HCT116 (cell line): ENCODE measurements at regions not wholly inside any gene's neighbourhood (a gene's known extent, or its start where the extent isn't known, plus 50 kb on each side); places are given as distances from the start of the nearest gene placed in this dataset.
"Not testable (repeated sequence)": the region's sequence is repeated elsewhere in the genome, so short reads cannot be mapped to it uniquely, and the experiment has no call there.

Experiments
- ATAC-seq: fragments of 200-7000 bp; cut with Tn5 transposase; 2 replicates; pipeline ENCODE4 v1.9.1; 2020; ENCODE audit warnings: mild to moderate bottlenecking, moderate library complexity
- BruUV-seq: library from RNA; stranded (reverse); fragments of 400-500 nt; replicated peaks from 2 replicates; lab custom pipeline; 2021; lab: Mats Ljungman, UMichigan
- CTCF ChIA-PET: fragments of 300-600 bp; sonication (Branson Sonifier 250); formaldehyde crosslinking; loops from one replicate; lab custom pipeline; 2021; ENCODE audit warnings: antibody characterized with exemption; lab: Charles Lee
- POLR2A ChIA-PET: fragments of 300-600, 350-600 bp; sonication (Branson Sonifier 250); formaldehyde crosslinking; loops from one replicate; lab custom pipeline; 2021; ENCODE audit warnings: antibody characterized with exemption; lab: Charles Lee
- RAD21 ChIA-PET, 2 experiments: fragments of 300-600 bp; sonication (Branson Sonifier 250); formaldehyde crosslinking; loops; one replicate each; lab custom pipeline; 2023; ENCODE audit warnings: low total read pairs in 2 of 2; ENCODE audit not compliant: uncharacterized antibody in 2 of 2, unreplicated experiment in 2 of 2, low non-redundant PET in 1 of 2; lab: Charles Lee
- DNase-seq: peaks from one replicate; pipeline ENCODE4 v3.0.0-alpha.2; 2010; ENCODE audit warnings: low read depth, low spot score
- H2AFZ ChIP-seq: fragments of 200-600 bp; shearing (Covaris generic), sonication (generic); 2 replicates; pipeline ENCODE4 v1.6.1; 2017; ENCODE audit warnings: low read depth, mixed run types, mixed read lengths, antibody characterized with exemption, low read length; ENCODE audit not compliant: poor library complexity, severe bottlenecking
- H3K27ac ChIP-seq: 2 replicates; pipeline ENCODE4 v1.5.1; 2012; ENCODE audit warnings: low read depth, low read length
- H3K27me3 ChIP-seq: fragments of 200-600 bp; sonication (generic); 2 replicates; pipeline ENCODE4 v1.6.1; 2016; ENCODE audit warnings: mixed run types, low read length, mixed read lengths; ENCODE audit not compliant: insufficient read depth
- H3K36me3 ChIP-seq, 2 experiments: fragments of 200-500 bp in 1 of 2; fragments of 200-600 bp in 1 of 2; sonication (Bioruptor generic) in 1 of 2; sonication (generic) in 1 of 2; 2 replicates each; pipeline versions ENCODE4 v1.5.1 to v1.6.1; 2014 to 2016; ENCODE audit warnings: low read length in 2 of 2, inconsistent platforms in 1 of 2, mixed read lengths in 1 of 2, mixed run types in 1 of 2; ENCODE audit not compliant: insufficient read depth in 2 of 2, control insufficient read depth in 1 of 2
- H3K4me1 ChIP-seq, 2 experiments: fragments of 200-600 bp in 1 of 2; sonication (generic) in 1 of 2; 2 replicates each; pipeline versions ENCODE4 v1.5.1 to v1.6.1; 2012 to 2017; ENCODE audit warnings: low read length in 2 of 2, inconsistent platforms in 1 of 2, mild to moderate bottlenecking in 1 of 2, mixed read lengths in 1 of 2, mixed run types in 1 of 2, moderate library complexity in 1 of 2; ENCODE audit not compliant: insufficient read depth in 2 of 2, control insufficient read depth in 1 of 2
- H3K4me2 ChIP-seq: fragments of 200-600 bp; sonication (generic); 2 replicates; pipeline ENCODE4 v1.6.1; 2017; ENCODE audit warnings: mixed run types, low read length, mixed read lengths
- H3K4me3 ChIP-seq, 2 experiments: fragments of 200-600 bp in 1 of 2; sonication (generic) in 1 of 2; replicated peaks in 1 of 2; 2 replicates each; pipeline ENCODE4 v1.5.1; 2011 to 2016; ENCODE audit warnings: low read length in 2 of 2, control low read depth in 1 of 2, low read depth in 1 of 2, mild to moderate bottlenecking in 1 of 2, mixed read lengths in 1 of 2, mixed run types in 1 of 2
- H3K79me2 ChIP-seq: fragments of 200-600 bp; sonication (generic); 2 replicates; pipeline ENCODE4 v1.6.1; 2017; ENCODE audit warnings: mild to moderate bottlenecking, mixed run types, low read length, moderate library complexity, mixed read lengths; ENCODE audit not compliant: insufficient read depth
- H3K9ac ChIP-seq: fragments of 200-600 bp; sonication (generic); 2 replicates; pipeline ENCODE4 v1.6.1; 2016; ENCODE audit warnings: low read length, mixed read lengths
- H3K9me2 ChIP-seq: fragments of 200-600 bp; sonication (generic), shearing (Covaris generic); 2 replicates; pipeline ENCODE4 v1.6.1; 2017; ENCODE audit warnings: mixed run types, mild to moderate bottlenecking, moderate library complexity; ENCODE audit not compliant: insufficient read depth
- H3K9me3 ChIP-seq, 2 experiments: fragments of 200-500 bp in 1 of 2; fragments of 200-600 bp in 1 of 2; sonication (Bioruptor generic) in 1 of 2; sonication (generic) in 1 of 2; 2 replicates each; pipeline ENCODE4 v1.6.1; 2014 to 2017; ENCODE audit warnings: low read length in 2 of 2, mixed read lengths in 2 of 2, inconsistent platforms in 1 of 2, low read depth in 1 of 2, mild to moderate bottlenecking in 1 of 2, mixed run types in 1 of 2, moderate library complexity in 1 of 2; ENCODE audit not compliant: control insufficient read depth in 1 of 2, insufficient read depth in 1 of 2
- H4K20me1 ChIP-seq: fragments of 200-600 bp; sonication (generic), shearing (Covaris generic); 2 replicates; pipeline ENCODE4 v1.6.1; 2017; ENCODE audit warnings: mixed run types, mild to moderate bottlenecking, moderate library complexity; ENCODE audit not compliant: insufficient read depth
- CBX3 ChIP-seq: IDR thresholded peaks from 2 replicates; pipeline ENCODE4 v1.6.1; 2012; ENCODE audit warnings: low read depth
- CEBPB ChIP-seq: IDR thresholded peaks from 2 replicates; pipeline ENCODE4 v1.6.1; 2012; ENCODE audit warnings: low read depth
- EGR1 ChIP-seq: IDR thresholded peaks from 2 replicates; pipeline ENCODE4 v1.6.1; 2012; ENCODE audit warnings: low read depth
- ELF1 ChIP-seq: IDR thresholded peaks from 2 replicates; pipeline ENCODE4 v1.6.1; 2012; ENCODE audit warnings: low read depth, borderline replicate concordance
- EZH2 ChIP-seq: fragments of 200-600 bp; sonication (generic); IDR thresholded peaks from 2 replicates; pipeline ENCODE4 v1.6.1; 2017; ENCODE audit warnings: antibody characterized with exemption, mixed run types
- JUND ChIP-seq: IDR thresholded peaks from 2 replicates; pipeline ENCODE4 v1.6.1; 2012
- POLR2A ChIP-seq: IDR thresholded peaks from 2 replicates; pipeline ENCODE4 v1.7.0; 2011; ENCODE audit warnings: borderline replicate concordance; ENCODE audit not compliant: insufficient read depth, insufficient read length; ENCODE audit errors: extremely low read depth
- RAD21 ChIP-seq: IDR thresholded peaks from 2 replicates; pipeline ENCODE4 v1.6.1; 2012; ENCODE audit warnings: low read depth, mild to moderate bottlenecking
- SRF ChIP-seq: IDR thresholded peaks from 2 replicates; pipeline ENCODE4 v1.6.1; 2012; ENCODE audit warnings: low read depth
- TCF7L2 ChIP-seq: IDR thresholded peaks from 2 replicates; pipeline ENCODE4 v1.7.0; 2011; ENCODE audit warnings: borderline replicate concordance, inconsistent platforms; ENCODE audit not compliant: insufficient read depth, insufficient read length; ENCODE audit errors: extremely low read depth
- YY1 ChIP-seq: IDR thresholded peaks from 2 replicates; pipeline ENCODE4 v1.6.1; 2011; ENCODE audit warnings: low read length, low read depth, moderate library complexity, mild to moderate bottlenecking; ENCODE audit not compliant: insufficient replicate concordance; ENCODE audit errors: extremely low read depth
- ZFX ChIP-seq: fragments of 450-650 bp; IDR thresholded peaks from 2 replicates; pipeline ENCODE4 v1.6.1; 2017
- ZNF274 ChIP-seq: fragments of 200-500 bp; sonication (Bioruptor generic); IDR thresholded peaks from 2 replicates; pipeline ENCODE4 v1.6.1; 2014; ENCODE audit warnings: mild to moderate bottlenecking, low read depth, low read length, inconsistent platforms
- intact Hi-C: fragments of 100-400 bp; cut with micrococcal nuclease; formaldehyde crosslinking; loops from 2 replicates; pipeline ENCODE4 v1.10.0; 2022
- TF ChIP-seq, protein P1 (sequence below): IDR thresholded peaks from 2 replicates; pipeline ENCODE4 v1.6.1; 2012
- TF ChIP-seq, protein P2 (sequence below), 3 experiments: fragments of 200-600 bp in 1 of 3; sonication (generic) in 1 of 3; IDR thresholded peaks in 2 of 3; conservative IDR thresholded peaks in 1 of 3; 2 replicates each; pipeline ENCODE4 v1.5.1; 2012 to 2017; ENCODE audit warnings: low read depth in 2 of 3, low read length in 2 of 3, antibody characterized with exemption in 1 of 3, borderline replicate concordance in 1 of 3, control low read depth in 1 of 3, mild to moderate bottlenecking in 1 of 3, mixed read lengths in 1 of 3, mixed run types in 1 of 3, moderate library complexity in 1 of 3; ENCODE audit not compliant: insufficient read depth in 1 of 3
- TF ChIP-seq, protein P3 (sequence below): IDR thresholded peaks from 2 replicates; pipeline ENCODE4 v1.6.1; 2012

DNA sequence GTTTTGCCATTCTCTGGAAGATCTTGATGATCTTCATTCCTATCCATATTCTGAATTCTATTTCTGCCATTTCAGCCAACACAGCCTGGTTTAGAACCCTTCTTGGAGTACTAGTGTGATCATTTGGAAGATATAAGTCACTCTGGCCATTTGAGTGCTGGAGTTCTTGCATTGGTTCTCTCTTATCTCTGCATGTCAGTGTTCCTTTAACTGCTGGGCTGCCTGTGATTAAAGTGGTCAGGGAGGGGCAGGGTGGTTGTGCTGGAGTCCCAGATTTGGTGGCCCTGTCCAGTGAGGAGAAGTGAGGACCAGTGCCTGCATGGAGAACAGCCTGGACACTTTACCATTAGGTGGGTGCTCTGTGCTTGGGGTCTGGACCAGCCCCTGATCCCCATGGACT is 173.0 kb downstream of the SOD2 start:
- Histone ChIP-seq H3K36me3 (no peaks in the 10 kb centered on the region), H3K9me3 (no peaks in the 10 kb centered on the region), H2AFZ (no peak overlapping the region), H3K4me2 (no peak overlapping the region), H3K4me3 (no peak overlapping the region), H3K9ac (no peak overlapping the region), H3K4me1 (no peaks in the 10 kb centered on the region)
- POLR2A ChIA-PET, result no interaction called here
- BruUV-seq, result no TSS peak
- no peak for ATAC-seq
- intact Hi-C loops, result no loop called here
- TF ChIP-seq ZNF274 (no peak), EGR1 (no peak), JUND (no peak), EZH2 (no peak), YY1 (no peak), CBX3 (no peak), POLR2A (no peak), RAD21 (no peak), ELF1 (no peak), CEBPB (no peak), TCF7L2 (no peak), SRF (no peak), ZFX (no peak)
- TF ChIP-seq, protein P1, sequence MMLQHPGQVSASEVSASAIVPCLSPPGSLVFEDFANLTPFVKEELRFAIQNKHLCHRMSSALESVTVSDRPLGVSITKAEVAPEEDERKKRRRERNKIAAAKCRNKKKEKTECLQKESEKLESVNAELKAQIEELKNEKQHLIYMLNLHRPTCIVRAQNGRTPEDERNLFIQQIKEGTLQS, result no peak
- TF ChIP-seq, protein P2, sequence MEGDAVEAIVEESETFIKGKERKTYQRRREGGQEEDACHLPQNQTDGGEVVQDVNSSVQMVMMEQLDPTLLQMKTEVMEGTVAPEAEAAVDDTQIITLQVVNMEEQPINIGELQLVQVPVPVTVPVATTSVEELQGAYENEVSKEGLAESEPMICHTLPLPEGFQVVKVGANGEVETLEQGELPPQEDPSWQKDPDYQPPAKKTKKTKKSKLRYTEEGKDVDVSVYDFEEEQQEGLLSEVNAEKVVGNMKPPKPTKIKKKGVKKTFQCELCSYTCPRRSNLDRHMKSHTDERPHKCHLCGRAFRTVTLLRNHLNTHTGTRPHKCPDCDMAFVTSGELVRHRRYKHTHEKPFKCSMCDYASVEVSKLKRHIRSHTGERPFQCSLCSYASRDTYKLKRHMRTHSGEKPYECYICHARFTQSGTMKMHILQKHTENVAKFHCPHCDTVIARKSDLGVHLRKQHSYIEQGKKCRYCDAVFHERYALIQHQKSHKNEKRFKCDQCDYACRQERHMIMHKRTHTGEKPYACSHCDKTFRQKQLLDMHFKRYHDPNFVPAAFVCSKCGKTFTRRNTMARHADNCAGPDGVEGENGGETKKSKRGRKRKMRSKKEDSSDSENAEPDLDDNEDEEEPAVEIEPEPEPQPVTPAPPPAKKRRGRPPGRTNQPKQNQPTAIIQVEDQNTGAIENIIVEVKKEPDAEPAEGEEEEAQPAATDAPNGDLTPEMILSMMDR (IDR thresholded peaks at IDR 0.05 in 2 of 3, conservative IDR thresholded peaks at IDR 0.05 in 1 of 3; ENCODE audit: borderline replicate concordance in 1 of 3, insufficient read depth in 1 of 3, low read depth in 2 of 3, low read length in 2 of 3), result no peak
- TF ChIP-seq, protein P3, sequence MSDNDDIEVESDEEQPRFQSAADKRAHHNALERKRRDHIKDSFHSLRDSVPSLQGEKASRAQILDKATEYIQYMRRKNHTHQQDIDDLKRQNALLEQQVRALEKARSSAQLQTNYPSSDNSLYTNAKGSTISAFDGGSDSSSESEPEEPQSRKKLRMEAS, result no peak
- TF ChIP-seq, all 23 proteins: peak for 0
- H4K20me1 ChIP-seq, result no peaks in the 10 kb centered on the region
- no peak overlapping the region for H3K27ac ChIP-seq
- H3K9me2 ChIP-seq, result no peaks in the 10 kb centered on the region
- H3K79me2 ChIP-seq, result no peaks in the 10 kb centered on the region
- H3K27me3 ChIP-seq, result peaks cover 37% of the 10 kb centered on the region
- no peak for DNase-seq
- CTCF ChIA-PET, result no interaction called here
- RAD21 ChIA-PET, result no interaction called here

DNA sequence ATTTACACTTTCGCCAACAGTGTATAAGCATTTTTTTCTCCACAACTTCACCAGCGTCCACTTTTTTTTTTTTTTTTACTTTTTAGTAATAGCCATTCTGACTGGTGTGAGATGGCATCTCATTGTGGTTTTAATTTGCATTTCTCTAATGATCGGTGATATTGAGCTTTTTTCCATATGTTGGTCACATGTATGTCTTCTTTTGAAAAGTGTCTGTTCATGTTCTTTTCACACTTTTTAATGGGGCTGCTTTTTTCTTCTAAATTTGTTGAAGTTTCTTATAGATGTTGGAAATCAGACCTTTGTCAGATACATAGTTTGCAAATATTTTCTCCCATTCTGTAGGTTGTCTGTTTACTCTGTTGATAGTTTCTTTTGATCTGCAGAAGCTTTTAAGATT is 177.2 kb downstream of the SOD2 start:
- H3K79me2 ChIP-seq, intact Hi-C loops, H3K36me3 ChIP-seq, H3K4me1 ChIP-seq, POLR2A ChIA-PET, CTCF ChIA-PET, H3K9me2 ChIP-seq, BruUV-seq, H3K4me2 ChIP-seq, DNase-seq, H4K20me1 ChIP-seq, H3K9ac ChIP-seq, RAD21 ChIA-PET, H3K27ac ChIP-seq, H3K9me3 ChIP-seq, ATAC-seq, H3K4me3 ChIP-seq, H2AFZ ChIP-seq: not testable (repeated sequence)
- H3K27me3 ChIP-seq, result peaks cover 35% of the 10 kb centered on the region
